GM12892 (cell line): ENCODE measurements at regions not wholly inside any gene's neighbourhood (a gene's known extent, or its start where the extent isn't known, plus 50 kb on each side); places are given as distances from the start of the nearest gene placed in this dataset.

Experiments used
- DNase-seq: peaks from one replicate; pipeline ENCODE4 v3.0.0; 2011; ENCODE audit not compliant: insufficient read length
- FAIRE-seq: peaks from 2 replicates; lab custom pipeline; 2011; peaks lifted over from hg19 to GRCh38; lab: Jason Lieb, UNC
- POLR2A ChIP-seq: IDR thresholded peaks from 2 replicates; pipeline ENCODE4 v1.6.1; 2011; ENCODE audit warnings: low read depth, low read length, control low read depth
- POLR2AphosphoS5 ChIP-seq: IDR thresholded peaks from 2 replicates; pipeline ENCODE4 v1.6.1; 2011; ENCODE audit warnings: low read depth, low read length, control low read depth
- TAF1 ChIP-seq: IDR thresholded peaks from 2 replicates; pipeline ENCODE4 v1.6.1; 2011; ENCODE audit warnings: low read depth, mild to moderate bottlenecking, control low read depth, low read length, borderline replicate concordance

GRCh38 chr10:78938695-78939672 is 129.8 kb upstream of the ZMIZ1 start:
- DNase-seq (no peak), FAIRE-seq (no peak)
- no peak for TF ChIP-seq TAF1
- no peak for TF ChIP-seq POLR2AphosphoS5
- TF ChIP-seq POLR2A, result no peak

- FAIRE-seq (no peak), DNase-seq (no peak)
Observed at GRCh38 chr10:78942091-78942501, 126.7 kb upstream of the ZMIZ1 start.

GRCh38 chr10:78944723-78945312 is 123.9 kb upstream of the ZMIZ1 start:
- TF ChIP-seq POLR2A (no peak), POLR2AphosphoS5 (no peak), TAF1 (no peak)
- no peak for FAIRE-seq
- no peak for DNase-seq

More at GRCh38 chr10:78942091-78942501, 126.7 kb upstream of the ZMIZ1 start:
- TF ChIP-seq POLR2A, result no peak

- no peak for FAIRE-seq
- no peak for DNase-seq
- TF ChIP-seq POLR2AphosphoS5 (no peak), POLR2A (no peak), TAF1 (no peak)
Observed at GRCh38 chr10:78945838-78946237, 122.9 kb upstream of the ZMIZ1 start.

- no peak for FAIRE-seq
- TF ChIP-seq POLR2A, result no peak
- TF ChIP-seq TAF1, result no peak
- TF ChIP-seq POLR2AphosphoS5, result no peak
- no peak for DNase-seq
Observed at GRCh38 chr10:78947226-78947625, 121.5 kb upstream of the ZMIZ1 start.

GRCh38 chr10:78947733-78948132 is 121.0 kb upstream of the ZMIZ1 start:
- no peak for FAIRE-seq
- no peak for TF ChIP-seq TAF1
- no peak for TF ChIP-seq POLR2AphosphoS5
- TF ChIP-seq POLR2A, result no peak
- DNase-seq, result no peak

GRCh38 chr10:78948621-78949030 is 120.1 kb upstream of the ZMIZ1 start:
- DNase-seq (no peak), FAIRE-seq (no peak)
- TF ChIP-seq POLR2AphosphoS5, result no peak
- TF ChIP-seq TAF1, result no peak
- TF ChIP-seq POLR2A, result no peak

- no peak for FAIRE-seq
- no peak for TF ChIP-seq POLR2A
- TF ChIP-seq TAF1, result no peak
- no peak for TF ChIP-seq POLR2AphosphoS5
- DNase-seq, result no peak
Observed at GRCh38 chr10:78950656-78951587, 117.8 kb upstream of the ZMIZ1 start.

- TF ChIP-seq POLR2AphosphoS5, result no peak
- TF ChIP-seq POLR2A, result no peak
- TF ChIP-seq TAF1, result no peak
Observed at GRCh38 chr10:78952030-78952429, 116.7 kb upstream of the ZMIZ1 start.

GRCh38 chr10:78952686-78953085 is 116.1 kb upstream of the ZMIZ1 start:
- FAIRE-seq (no peak), DNase-seq (no peak)
- TF ChIP-seq POLR2A (no peak), POLR2AphosphoS5 (no peak)

More at GRCh38 chr10:78952030-78952429, 116.7 kb upstream of the ZMIZ1 start:
- no peak for DNase-seq
- no peak for FAIRE-seq

- DNase-seq (no peak), FAIRE-seq (no peak)
- TF ChIP-seq POLR2A (no peak), POLR2AphosphoS5 (no peak), TAF1 (no peak)
Observed at GRCh38 chr10:78953113-78953798, 115.5 kb upstream of the ZMIZ1 start.
